ENCODE measurements at regions not wholly inside any gene's neighbourhood (a gene's known extent, or its start where the extent isn't known, plus 50 kb on each side); places are given as distances from the start of the nearest gene placed in this dataset.

- no peak for DNase-seq (ENCODE audit: low read depth)
- no peak for TF ChIP-seq CTCF (conservative IDR thresholded peaks at IDR 0.05; ENCODE audit: low read depth, low read length)
- H3K4me3 ChIP-seq (ENCODE audit: low read length), result no peak overlapping the region
Measured at GRCh38 chr1:80076469-80076868, 1069.9 kb upstream of the ADGRL4 start.

- TF ChIP-seq CTCF (conservative IDR thresholded peaks at IDR 0.05; ENCODE audit: low read depth, low read length), result no peak
- no peak overlapping the region for H3K4me3 ChIP-seq (ENCODE audit: low read length)
- DNase-seq (ENCODE audit: low read depth), result no peak
Measured at GRCh38 chr1:80075351-80075750, 1068.8 kb upstream of the ADGRL4 start.

- H3K4me3 ChIP-seq (ENCODE audit: low read length), result no peak overlapping the region
- TF ChIP-seq CTCF (conservative IDR thresholded peaks at IDR 0.05; ENCODE audit: low read depth, low read length), result no peak
Measured at GRCh38 chr1:80072563-80072962, 1066.0 kb upstream of the ADGRL4 start.

DNA sequence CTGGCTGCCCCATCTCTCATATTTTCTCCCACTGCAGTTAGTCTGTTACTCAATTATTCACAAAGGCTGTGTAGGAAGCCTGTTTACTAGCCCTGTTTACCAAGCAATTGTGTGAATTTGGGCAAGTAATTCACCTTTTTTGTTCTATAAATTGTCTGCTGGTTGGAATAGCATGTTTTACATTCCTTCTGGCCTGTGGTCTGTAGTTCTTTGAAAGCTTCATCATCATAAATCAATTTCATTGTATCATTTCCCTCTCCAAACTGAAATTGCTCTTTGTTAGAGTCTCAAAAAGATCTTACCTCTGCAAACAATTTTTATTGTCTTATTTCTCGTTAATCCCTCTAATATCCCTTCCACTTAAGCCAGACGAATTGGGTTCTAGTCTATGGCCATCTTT lies 1059.5 kb upstream of the ADGRL4 start:
- no peak for TF ChIP-seq CTCF (conservative IDR thresholded peaks at IDR 0.05; ENCODE audit: low read depth, low read length)
- no peak overlapping the region for H3K4me3 ChIP-seq (ENCODE audit: low read length)
- DNase-seq (ENCODE audit: low read depth), result no peak

More at GRCh38 chr1:80072563-80072962, 1066.0 kb upstream of the ADGRL4 start:
- DNase-seq (ENCODE audit: low read depth), result no peak

DNA sequence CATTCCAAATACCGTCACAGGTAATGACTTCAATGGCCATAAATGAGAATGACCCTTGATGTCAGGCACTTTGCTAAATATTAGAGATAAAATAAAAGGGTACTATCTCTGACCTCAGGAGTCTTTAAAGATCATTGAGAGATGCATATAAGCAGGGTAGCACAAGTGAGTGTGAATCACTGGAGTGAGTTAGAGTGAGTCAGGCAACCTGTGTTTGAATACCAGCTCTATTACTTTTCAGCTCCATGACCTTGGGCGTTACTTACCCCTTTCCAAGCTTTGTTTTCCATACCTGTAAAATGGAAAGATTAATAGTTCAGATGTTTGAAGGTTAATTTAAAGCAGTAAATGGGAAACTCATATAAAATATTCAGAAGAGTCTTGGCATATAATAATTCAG lies 1058.0 kb upstream of the ADGRL4 start:
- no peak for DNase-seq (ENCODE audit: low read depth)
- no peak for TF ChIP-seq CTCF (conservative IDR thresholded peaks at IDR 0.05; ENCODE audit: low read depth, low read length)
- H3K4me3 ChIP-seq (ENCODE audit: low read length), result no peak overlapping the region

DNA sequence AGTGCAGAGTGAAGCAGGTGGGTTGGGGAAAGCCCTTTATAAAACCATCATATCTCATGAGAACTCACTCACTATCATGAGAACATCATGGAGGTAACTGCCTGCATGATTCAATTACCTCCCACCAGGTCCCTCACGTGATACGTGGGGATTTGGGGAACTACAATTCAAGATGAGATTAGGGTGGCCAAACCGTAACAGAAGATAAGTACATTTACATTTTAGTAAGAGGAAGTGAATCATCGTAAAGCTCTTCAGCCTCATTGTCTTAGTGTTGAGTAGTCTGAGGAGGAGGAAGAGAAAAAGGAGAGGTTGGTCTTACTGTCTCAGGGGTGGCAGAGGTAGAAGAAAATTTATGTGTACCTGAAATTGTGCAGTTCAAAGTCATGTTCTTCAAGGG lies 1053.4 kb upstream of the ADGRL4 start:
- TF ChIP-seq CTCF (conservative IDR thresholded peaks at IDR 0.05; ENCODE audit: low read depth, low read length), result no peak
- DNase-seq (ENCODE audit: low read depth), result no peak

GRCh38 chr1:80056179-80056578 lies 1049.6 kb upstream of the ADGRL4 start:
- no peak overlapping the region for H3K4me3 ChIP-seq (ENCODE audit: low read length)
- TF ChIP-seq CTCF (conservative IDR thresholded peaks at IDR 0.05; ENCODE audit: low read depth, low read length), result no peak
- DNase-seq (ENCODE audit: low read depth), result no peak

More for the DNA sequence above, 1053.4 kb upstream of the ADGRL4 start:
- H3K4me3 ChIP-seq (ENCODE audit: low read length), result no peak overlapping the region
